HCT116 (cell line): ENCODE measurements at regions not wholly inside any gene's neighbourhood (a gene's known extent, or its start where the extent isn't known, plus 50 kb on each side); places are given as distances from the start of the nearest gene placed in this dataset.

ENCODE experiments used
- ATAC-seq: fragments of 200-7000 bp; cut with Tn5 transposase; 2 replicates; pipeline ENCODE4 v1.9.1; 2020; ENCODE audit warnings: mild to moderate bottlenecking, moderate library complexity
- BruUV-seq: library from RNA; stranded (reverse); fragments of 400-500 nt; replicated peaks from 2 replicates; lab custom pipeline; 2021; lab: Mats Ljungman, UMichigan
- CTCF ChIA-PET: fragments of 300-600 bp; sonication (Branson Sonifier 250); formaldehyde crosslinking; loops from one replicate; lab custom pipeline; 2021; ENCODE audit warnings: antibody characterized with exemption; lab: Charles Lee
- POLR2A ChIA-PET: fragments of 300-600, 350-600 bp; sonication (Branson Sonifier 250); formaldehyde crosslinking; loops from one replicate; lab custom pipeline; 2021; ENCODE audit warnings: antibody characterized with exemption; lab: Charles Lee
- RAD21 ChIA-PET, 2 experiments: fragments of 300-600 bp; sonication (Branson Sonifier 250); formaldehyde crosslinking; loops; one replicate each; lab custom pipeline; 2023; ENCODE audit warnings: low total read pairs in 2 of 2; ENCODE audit not compliant: uncharacterized antibody in 2 of 2, unreplicated experiment in 2 of 2, low non-redundant PET in 1 of 2; lab: Charles Lee
- DNase-seq: peaks from one replicate; pipeline ENCODE4 v3.0.0-alpha.2; 2010; ENCODE audit warnings: low read depth, low spot score
- H2AFZ ChIP-seq: fragments of 200-600 bp; shearing (Covaris generic), sonication (generic); 2 replicates; pipeline ENCODE4 v1.6.1; 2017; ENCODE audit warnings: low read depth, mixed run types, mixed read lengths, antibody characterized with exemption, low read length; ENCODE audit not compliant: poor library complexity, severe bottlenecking
- H3K27ac ChIP-seq: 2 replicates; pipeline ENCODE4 v1.5.1; 2012; ENCODE audit warnings: low read depth, low read length
- H3K27me3 ChIP-seq: fragments of 200-600 bp; sonication (generic); 2 replicates; pipeline ENCODE4 v1.6.1; 2016; ENCODE audit warnings: mixed run types, low read length, mixed read lengths; ENCODE audit not compliant: insufficient read depth
- H3K36me3 ChIP-seq, 2 experiments: fragments of 200-500 bp in 1 of 2; fragments of 200-600 bp in 1 of 2; sonication (Bioruptor generic) in 1 of 2; sonication (generic) in 1 of 2; 2 replicates each; pipeline versions ENCODE4 v1.5.1 to v1.6.1; 2014 to 2016; ENCODE audit warnings: low read length in 2 of 2, inconsistent platforms in 1 of 2, mixed read lengths in 1 of 2, mixed run types in 1 of 2; ENCODE audit not compliant: insufficient read depth in 2 of 2, control insufficient read depth in 1 of 2
- H3K4me1 ChIP-seq, 2 experiments: fragments of 200-600 bp in 1 of 2; sonication (generic) in 1 of 2; 2 replicates each; pipeline versions ENCODE4 v1.5.1 to v1.6.1; 2012 to 2017; ENCODE audit warnings: low read length in 2 of 2, inconsistent platforms in 1 of 2, mild to moderate bottlenecking in 1 of 2, mixed read lengths in 1 of 2, mixed run types in 1 of 2, moderate library complexity in 1 of 2; ENCODE audit not compliant: insufficient read depth in 2 of 2, control insufficient read depth in 1 of 2
- H3K4me2 ChIP-seq: fragments of 200-600 bp; sonication (generic); 2 replicates; pipeline ENCODE4 v1.6.1; 2017; ENCODE audit warnings: mixed run types, low read length, mixed read lengths
- H3K4me3 ChIP-seq, 2 experiments: fragments of 200-600 bp in 1 of 2; sonication (generic) in 1 of 2; replicated peaks in 1 of 2; 2 replicates each; pipeline ENCODE4 v1.5.1; 2011 to 2016; ENCODE audit warnings: low read length in 2 of 2, control low read depth in 1 of 2, low read depth in 1 of 2, mild to moderate bottlenecking in 1 of 2, mixed read lengths in 1 of 2, mixed run types in 1 of 2
- H3K79me2 ChIP-seq: fragments of 200-600 bp; sonication (generic); 2 replicates; pipeline ENCODE4 v1.6.1; 2017; ENCODE audit warnings: mild to moderate bottlenecking, mixed run types, low read length, moderate library complexity, mixed read lengths; ENCODE audit not compliant: insufficient read depth
- H3K9ac ChIP-seq: fragments of 200-600 bp; sonication (generic); 2 replicates; pipeline ENCODE4 v1.6.1; 2016; ENCODE audit warnings: low read length, mixed read lengths
- H3K9me2 ChIP-seq: fragments of 200-600 bp; sonication (generic), shearing (Covaris generic); 2 replicates; pipeline ENCODE4 v1.6.1; 2017; ENCODE audit warnings: mixed run types, mild to moderate bottlenecking, moderate library complexity; ENCODE audit not compliant: insufficient read depth
- H3K9me3 ChIP-seq, 2 experiments: fragments of 200-500 bp in 1 of 2; fragments of 200-600 bp in 1 of 2; sonication (Bioruptor generic) in 1 of 2; sonication (generic) in 1 of 2; 2 replicates each; pipeline ENCODE4 v1.6.1; 2014 to 2017; ENCODE audit warnings: low read length in 2 of 2, mixed read lengths in 2 of 2, inconsistent platforms in 1 of 2, low read depth in 1 of 2, mild to moderate bottlenecking in 1 of 2, mixed run types in 1 of 2, moderate library complexity in 1 of 2; ENCODE audit not compliant: control insufficient read depth in 1 of 2, insufficient read depth in 1 of 2
- H4K20me1 ChIP-seq: fragments of 200-600 bp; sonication (generic), shearing (Covaris generic); 2 replicates; pipeline ENCODE4 v1.6.1; 2017; ENCODE audit warnings: mixed run types, mild to moderate bottlenecking, moderate library complexity; ENCODE audit not compliant: insufficient read depth
- ATF3 ChIP-seq: IDR thresholded peaks from 2 replicates; pipeline ENCODE4 v1.6.1; 2012
- CEBPB ChIP-seq: IDR thresholded peaks from 2 replicates; pipeline ENCODE4 v1.6.1; 2012; ENCODE audit warnings: low read depth
- CTCF ChIP-seq, 3 experiments: fragments of 200-600 bp in 1 of 3; sonication (generic) in 1 of 3; IDR thresholded peaks in 2 of 3; conservative IDR thresholded peaks in 1 of 3; 2 replicates each; pipeline ENCODE4 v1.5.1; 2012 to 2017; ENCODE audit warnings: low read depth in 2 of 3, low read length in 2 of 3, antibody characterized with exemption in 1 of 3, borderline replicate concordance in 1 of 3, control low read depth in 1 of 3, mild to moderate bottlenecking in 1 of 3, mixed read lengths in 1 of 3, mixed run types in 1 of 3, moderate library complexity in 1 of 3; ENCODE audit not compliant: insufficient read depth in 1 of 3
- EGR1 ChIP-seq: IDR thresholded peaks from 2 replicates; pipeline ENCODE4 v1.6.1; 2012; ENCODE audit warnings: low read depth
- EZH2phosphoT487 ChIP-seq: fragments of 200-600 bp; IDR thresholded peaks from 2 replicates; pipeline ENCODE4 v1.6.1; 2018; ENCODE audit warnings: antibody characterized with exemption, borderline replicate concordance
- POLR2AphosphoS5 ChIP-seq: IDR thresholded peaks from 2 replicates; pipeline ENCODE4 v1.6.1; 2011; ENCODE audit warnings: mild to moderate bottlenecking, low read depth, low read length, moderate library complexity
- RAD21 ChIP-seq: IDR thresholded peaks from 2 replicates; pipeline ENCODE4 v1.6.1; 2012; ENCODE audit warnings: low read depth, mild to moderate bottlenecking
- REST ChIP-seq: IDR thresholded peaks from 2 replicates; pipeline ENCODE4 v1.6.1; 2012; ENCODE audit warnings: low read depth
- SIN3A ChIP-seq: IDR thresholded peaks from 2 replicates; pipeline ENCODE4 v1.6.1; 2012; ENCODE audit warnings: low read depth
- SP1 ChIP-seq: IDR thresholded peaks from 2 replicates; pipeline ENCODE4 v1.6.1; 2012; ENCODE audit warnings: low read depth
- YY1 ChIP-seq: IDR thresholded peaks from 2 replicates; pipeline ENCODE4 v1.6.1; 2011; ENCODE audit warnings: low read length, low read depth, moderate library complexity, mild to moderate bottlenecking; ENCODE audit not compliant: insufficient replicate concordance; ENCODE audit errors: extremely low read depth
- ZFX ChIP-seq: fragments of 450-650 bp; IDR thresholded peaks from 2 replicates; pipeline ENCODE4 v1.6.1; 2017
- ZNF274 ChIP-seq: fragments of 200-500 bp; sonication (Bioruptor generic); IDR thresholded peaks from 2 replicates; pipeline ENCODE4 v1.6.1; 2014; ENCODE audit warnings: mild to moderate bottlenecking, low read depth, low read length, inconsistent platforms
- intact Hi-C: fragments of 100-400 bp; cut with micrococcal nuclease; formaldehyde crosslinking; loops from 2 replicates; pipeline ENCODE4 v1.10.0; 2022

GRCh38 chr14:103216857-103217256 lies 93.6 kb downstream of the TNFAIP2 start:
- Histone ChIP-seq H3K9me3 (no peaks in the 10 kb centered on the region), H3K9ac (no peak overlapping the region), H3K79me2 (no peaks in the 10 kb centered on the region), H3K4me1 (no peaks in the 10 kb centered on the region), H3K27ac (no peak overlapping the region), H3K27me3 (no peaks in the 10 kb centered on the region), H3K9me2 (no peaks in the 10 kb centered on the region), H2AFZ (no peak overlapping the region), H4K20me1 (no peaks in the 10 kb centered on the region), H3K36me3 (no peaks in the 10 kb centered on the region), H3K4me3 (no peak overlapping the region), H3K4me2 (no peak overlapping the region)
- POLR2A ChIA-PET: no interaction called here
- BruUV-seq: no TSS peak
- no peak for DNase-seq
- ATAC-seq: no peak
- CTCF ChIA-PET: no interaction called here
- TF ChIP-seq EZH2phosphoT487: no peak
- no peak for TF ChIP-seq EGR1
- no peak for TF ChIP-seq ZFX
- no peak for TF ChIP-seq RAD21
- TF ChIP-seq ATF3: no peak
- no peak for TF ChIP-seq SP1
- no peak for TF ChIP-seq CEBPB
- TF ChIP-seq ZNF274: no peak
- TF ChIP-seq REST: no peak
- TF ChIP-seq POLR2AphosphoS5: no peak
- TF ChIP-seq CTCF (IDR thresholded peaks at IDR 0.05 in 2 of 3, conservative IDR thresholded peaks at IDR 0.05 in 1 of 3; ENCODE audit: borderline replicate concordance in 1 of 3, insufficient read depth in 1 of 3, low read depth in 2 of 3, low read length in 2 of 3): no peak
- no peak for TF ChIP-seq YY1
- no peak for TF ChIP-seq SIN3A
- RAD21 ChIA-PET: no interaction called here
- intact Hi-C loops: no loop called here
